ENCODE measurements at regions not wholly inside any gene's neighbourhood (a gene's known extent, or its start where the extent isn't known, plus 50 kb on each side); places are given as distances from the start of the nearest gene placed in this dataset.

DNA sequence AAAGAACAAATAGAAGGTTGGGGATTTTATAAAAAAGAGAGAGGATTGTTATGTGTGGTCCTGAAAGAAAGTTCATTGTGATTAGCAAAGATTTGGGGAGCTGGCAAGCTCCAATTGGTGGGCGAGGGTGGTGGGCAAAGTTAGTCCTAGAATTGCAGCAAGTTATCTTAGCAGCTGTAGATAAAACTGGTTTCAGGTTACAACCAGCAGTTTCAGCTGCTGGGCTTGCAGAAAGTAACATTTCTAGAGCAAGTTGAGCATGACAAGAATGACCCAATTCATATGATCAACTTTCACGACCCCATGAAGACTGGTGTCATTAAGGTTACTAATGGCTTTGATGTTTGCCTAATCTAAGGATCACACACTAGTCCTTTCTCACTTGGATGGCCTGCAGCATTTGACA is 177.9 kb upstream of the NUDT4 start:
- no peak for TF ChIP-seq EP300 (IDR thresholded peaks at IDR 0.05)
- TF ChIP-seq, protein P1, sequence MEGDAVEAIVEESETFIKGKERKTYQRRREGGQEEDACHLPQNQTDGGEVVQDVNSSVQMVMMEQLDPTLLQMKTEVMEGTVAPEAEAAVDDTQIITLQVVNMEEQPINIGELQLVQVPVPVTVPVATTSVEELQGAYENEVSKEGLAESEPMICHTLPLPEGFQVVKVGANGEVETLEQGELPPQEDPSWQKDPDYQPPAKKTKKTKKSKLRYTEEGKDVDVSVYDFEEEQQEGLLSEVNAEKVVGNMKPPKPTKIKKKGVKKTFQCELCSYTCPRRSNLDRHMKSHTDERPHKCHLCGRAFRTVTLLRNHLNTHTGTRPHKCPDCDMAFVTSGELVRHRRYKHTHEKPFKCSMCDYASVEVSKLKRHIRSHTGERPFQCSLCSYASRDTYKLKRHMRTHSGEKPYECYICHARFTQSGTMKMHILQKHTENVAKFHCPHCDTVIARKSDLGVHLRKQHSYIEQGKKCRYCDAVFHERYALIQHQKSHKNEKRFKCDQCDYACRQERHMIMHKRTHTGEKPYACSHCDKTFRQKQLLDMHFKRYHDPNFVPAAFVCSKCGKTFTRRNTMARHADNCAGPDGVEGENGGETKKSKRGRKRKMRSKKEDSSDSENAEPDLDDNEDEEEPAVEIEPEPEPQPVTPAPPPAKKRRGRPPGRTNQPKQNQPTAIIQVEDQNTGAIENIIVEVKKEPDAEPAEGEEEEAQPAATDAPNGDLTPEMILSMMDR (IDR thresholded peaks at IDR 0.05), result no peak
- no peak for TF ChIP-seq POLR2A (IDR thresholded peaks at IDR 0.05)

DNA sequence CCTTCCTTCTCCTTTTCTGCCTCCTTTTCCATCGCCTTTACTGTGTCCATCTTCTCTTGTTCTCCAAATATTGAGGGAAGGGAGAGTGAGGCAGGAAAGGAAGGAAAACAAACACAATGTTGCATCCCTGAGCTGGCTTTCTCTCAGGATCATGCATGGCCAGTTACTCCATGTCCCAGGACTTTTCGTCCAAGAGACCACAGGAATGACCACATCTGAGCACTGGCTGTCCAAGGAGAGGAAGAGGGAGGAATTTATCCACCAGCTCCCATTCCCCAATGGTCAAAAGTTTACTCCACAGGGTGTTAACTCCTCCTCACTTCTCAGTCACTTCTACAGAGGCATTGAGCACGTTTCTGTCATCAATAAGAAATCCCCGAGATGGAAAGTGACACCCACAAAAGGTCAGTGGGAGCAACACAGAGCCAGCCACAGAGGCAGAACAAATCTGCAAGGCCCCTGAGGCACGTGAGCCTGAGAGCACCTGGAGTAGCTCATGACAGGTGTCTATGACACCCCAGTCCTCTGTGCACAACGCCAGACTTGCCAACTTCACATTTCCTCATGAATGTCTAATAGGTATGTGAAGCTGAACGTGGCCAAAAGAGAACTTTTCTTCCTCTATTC is 177.3 kb upstream of the NUDT4 start:
- Histone ChIP-seq H3K9me3 (no peaks in the 10 kb centered on the region), H3K4me3 (no peak overlapping the region), H3K27ac (no peak overlapping the region), H3K4me1 (ENCODE audit: insufficient read depth) (peaks cover 9% of the 10 kb centered on the region), H3K36me3 (no peaks in the 10 kb centered on the region), H3K27me3 (no peaks in the 10 kb centered on the region)
- WGBS, 3 donors, result 67 to 76% (median 70%) methylated on average over 7 of the region's 7 CpGs
- no peak for TF ChIP-seq EP300 (IDR thresholded peaks at IDR 0.05)
- TF ChIP-seq, protein P1 (IDR thresholded peaks at IDR 0.05), result no peak
- TF ChIP-seq POLR2A (IDR thresholded peaks at IDR 0.05), result no peak
- DNase-seq, result no peak
- intact Hi-C loops (cut with DNase I), result no loop called here

More for the DNA sequence above, 177.9 kb upstream of the NUDT4 start:
- Histone ChIP-seq H3K9me3 (no peaks in the 10 kb centered on the region), H3K4me1 (ENCODE audit: insufficient read depth) (peaks cover 9% of the 10 kb centered on the region), H3K36me3 (no peaks in the 10 kb centered on the region), H3K27me3 (no peaks in the 10 kb centered on the region), H3K27ac (no peak overlapping the region), H3K4me3 (no peak overlapping the region)
- intact Hi-C loops (cut with DNase I), result no loop called here
- no peak for DNase-seq
- WGBS, 3 donors, result 17 to 19% (median 17%) methylated on average over 2 of the region's 2 CpGs

DNA sequence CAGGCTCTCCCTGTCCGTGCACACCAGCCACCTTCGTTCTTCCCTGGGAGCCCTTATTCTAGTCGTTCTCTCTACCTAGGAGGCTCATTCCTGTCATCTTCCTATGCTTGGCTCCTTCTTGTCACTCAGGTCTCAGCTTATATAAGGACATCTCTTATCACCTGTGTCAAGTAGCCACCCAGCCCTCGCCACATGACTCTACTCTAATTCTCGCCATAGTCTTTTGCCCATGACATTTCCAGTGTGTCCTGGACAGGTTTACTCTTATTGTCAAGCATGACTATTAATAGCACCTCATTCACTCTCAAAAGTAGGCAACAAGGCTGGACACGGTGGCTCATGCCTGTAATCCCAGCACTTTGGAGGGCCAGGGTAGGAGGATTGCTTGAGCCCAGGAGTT is 175.7 kb upstream of the NUDT4 start:
- Histone ChIP-seq H3K4me3 (no peak overlapping the region), H3K27me3 (no peaks in the 10 kb centered on the region), H3K9me3 (no peaks in the 10 kb centered on the region), H3K4me1 (ENCODE audit: insufficient read depth) (peaks cover 9% of the 10 kb centered on the region), H3K27ac (no peak overlapping the region), H3K36me3 (no peaks in the 10 kb centered on the region)
- WGBS, 3 donors, result 94 to 97% (median 95%) methylated on average over 6 of the region's 6 CpGs
- DNase-seq, result no peak
- intact Hi-C loops (cut with DNase I), result no loop called here
- no peak for TF ChIP-seq EP300 (IDR thresholded peaks at IDR 0.05)
- TF ChIP-seq, protein P1 (IDR thresholded peaks at IDR 0.05), result no peak
- no peak for TF ChIP-seq POLR2A (IDR thresholded peaks at IDR 0.05)

DNA sequence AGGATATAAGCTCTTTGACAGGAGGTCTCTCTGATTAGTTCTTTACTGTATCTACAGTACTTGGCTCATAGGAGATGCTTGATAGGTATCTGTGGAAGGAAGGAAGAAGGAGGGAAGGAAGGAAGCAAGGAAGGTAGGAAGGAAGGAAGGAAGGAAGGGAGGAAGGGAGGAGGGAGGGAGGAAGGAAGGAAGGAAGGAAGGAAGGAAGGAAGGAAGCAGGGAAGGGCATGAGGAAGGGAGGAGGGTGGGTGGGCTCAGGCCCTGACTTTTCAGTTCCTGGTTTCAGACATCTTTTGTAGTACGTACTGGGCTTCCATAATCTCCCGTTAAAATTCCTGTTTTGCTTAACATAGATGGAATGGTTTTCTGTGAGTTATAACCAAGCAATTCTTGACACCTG is 175.0 kb upstream of the NUDT4 start:
- H3K36me3 ChIP-seq, result no peaks in the 10 kb centered on the region
- peaks cover 7% of the 10 kb centered on the region for H3K4me1 ChIP-seq (ENCODE audit: insufficient read depth)
- DNase-seq, result no peak
- intact Hi-C loops (cut with DNase I), result no loop called here
- no peak overlapping the region for H3K27ac ChIP-seq
- H3K27me3 ChIP-seq, result no peaks in the 10 kb centered on the region
- H3K9me3 ChIP-seq, result no peaks in the 10 kb centered on the region
- H3K4me3 ChIP-seq, result no peak overlapping the region
- TF ChIP-seq EP300 (IDR thresholded peaks at IDR 0.05) (no peak), POLR2A (IDR thresholded peaks at IDR 0.05) (no peak)
- TF ChIP-seq, protein P1 (IDR thresholded peaks at IDR 0.05), result no peak
- 59 to 67% (median 62%) methylated on average over 2 of the region's 2 CpGs for WGBS, 3 donors

Measured in ovary (tissue), 7 donors.